ENCODE measurements at regions not wholly inside any gene's neighbourhood (a gene's known extent, or its start where the extent isn't known, plus 50 kb on each side); places are given as distances from the start of the nearest gene placed in this dataset.

DNA sequence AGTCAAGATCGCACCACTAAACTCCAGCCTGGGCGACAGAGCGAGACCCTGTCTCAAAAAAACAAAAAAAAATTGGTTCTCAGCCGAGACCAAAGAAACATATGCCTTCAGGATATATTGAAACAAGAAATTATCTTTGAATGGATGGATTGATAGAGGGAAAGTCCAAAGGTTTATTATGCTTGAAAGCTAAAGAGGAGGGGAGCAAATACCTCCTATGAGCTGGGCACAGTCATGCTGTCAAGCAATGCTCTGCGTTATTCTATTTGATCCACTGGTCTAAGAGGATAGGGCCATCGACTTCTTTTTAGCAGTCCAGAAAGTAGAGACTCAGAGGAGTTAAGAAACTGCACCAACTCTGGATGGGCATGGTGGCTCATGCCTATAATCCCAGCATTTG, 85.9 kb upstream of the SLC34A2 start:
- BruUV-seq (replicated peaks) = no TSS peak
- ATAC-seq = no peak
- intact Hi-C loops (cut with micrococcal nuclease) = no loop called here

More for the DNA sequence above, 85.9 kb upstream of the SLC34A2 start:
- CTCF ChIA-PET = no interaction called here
- H2AFZ ChIP-seq (ENCODE audit: low read depth, low read length, poor library complexity, severe bottlenecking) = no peak overlapping the region
- no peaks in the 10 kb centered on the region for H3K27me3 ChIP-seq (ENCODE audit: insufficient read depth, low read length)
- no peak for DNase-seq (ENCODE audit: low read depth, low spot score)
- H4K20me1 ChIP-seq (ENCODE audit: insufficient read depth) = no peaks in the 10 kb centered on the region
- H3K9me2 ChIP-seq (ENCODE audit: insufficient read depth) = no peaks in the 10 kb centered on the region
- H3K4me3 ChIP-seq (replicated peaks in 1 of 2; ENCODE audit: low read depth in 1 of 2, low read length in 2 of 2) = no peak overlapping the region
- no peaks in the 10 kb centered on the region for H3K9me3 ChIP-seq (ENCODE audit: control insufficient read depth in 1 of 2, insufficient read depth in 1 of 2, low read depth in 1 of 2, low read length in 2 of 2)
- POLR2A ChIA-PET = no interaction called here
- no peak overlapping the region for H3K4me2 ChIP-seq (ENCODE audit: low read length)
- no peak overlapping the region for H3K9ac ChIP-seq (ENCODE audit: low read length)
- no peaks in the 10 kb centered on the region for H3K4me1 ChIP-seq (ENCODE audit: control insufficient read depth in 1 of 2, insufficient read depth in 2 of 2, low read length in 2 of 2)
- H3K79me2 ChIP-seq (ENCODE audit: insufficient read depth, low read length) = no peaks in the 10 kb centered on the region
- H3K27ac ChIP-seq (ENCODE audit: low read depth, low read length) = no peak overlapping the region
- RAD21 ChIA-PET (ENCODE audit: low non-redundant PET in 1 of 2, low total read pairs in 2 of 2, uncharacterized antibody in 2 of 2, unreplicated experiment in 2 of 2) = no interaction called here
- no peaks in the 10 kb centered on the region for H3K36me3 ChIP-seq (ENCODE audit: control insufficient read depth in 1 of 2, insufficient read depth in 2 of 2, low read length in 2 of 2)
- no peak for TF ChIP-seq TCF7L2 (IDR thresholded peaks at IDR 0.05; ENCODE audit: borderline replicate concordance, extremely low read depth, insufficient read depth, insufficient read length)
- TF ChIP-seq ZFX (IDR thresholded peaks at IDR 0.05) = no peak
- TF ChIP-seq ATF3 (IDR thresholded peaks at IDR 0.05) = no peak
- no peak for TF ChIP-seq POLR2A (IDR thresholded peaks at IDR 0.05; ENCODE audit: borderline replicate concordance, extremely low read depth, insufficient read depth, insufficient read length)
- TF ChIP-seq, protein P1, sequence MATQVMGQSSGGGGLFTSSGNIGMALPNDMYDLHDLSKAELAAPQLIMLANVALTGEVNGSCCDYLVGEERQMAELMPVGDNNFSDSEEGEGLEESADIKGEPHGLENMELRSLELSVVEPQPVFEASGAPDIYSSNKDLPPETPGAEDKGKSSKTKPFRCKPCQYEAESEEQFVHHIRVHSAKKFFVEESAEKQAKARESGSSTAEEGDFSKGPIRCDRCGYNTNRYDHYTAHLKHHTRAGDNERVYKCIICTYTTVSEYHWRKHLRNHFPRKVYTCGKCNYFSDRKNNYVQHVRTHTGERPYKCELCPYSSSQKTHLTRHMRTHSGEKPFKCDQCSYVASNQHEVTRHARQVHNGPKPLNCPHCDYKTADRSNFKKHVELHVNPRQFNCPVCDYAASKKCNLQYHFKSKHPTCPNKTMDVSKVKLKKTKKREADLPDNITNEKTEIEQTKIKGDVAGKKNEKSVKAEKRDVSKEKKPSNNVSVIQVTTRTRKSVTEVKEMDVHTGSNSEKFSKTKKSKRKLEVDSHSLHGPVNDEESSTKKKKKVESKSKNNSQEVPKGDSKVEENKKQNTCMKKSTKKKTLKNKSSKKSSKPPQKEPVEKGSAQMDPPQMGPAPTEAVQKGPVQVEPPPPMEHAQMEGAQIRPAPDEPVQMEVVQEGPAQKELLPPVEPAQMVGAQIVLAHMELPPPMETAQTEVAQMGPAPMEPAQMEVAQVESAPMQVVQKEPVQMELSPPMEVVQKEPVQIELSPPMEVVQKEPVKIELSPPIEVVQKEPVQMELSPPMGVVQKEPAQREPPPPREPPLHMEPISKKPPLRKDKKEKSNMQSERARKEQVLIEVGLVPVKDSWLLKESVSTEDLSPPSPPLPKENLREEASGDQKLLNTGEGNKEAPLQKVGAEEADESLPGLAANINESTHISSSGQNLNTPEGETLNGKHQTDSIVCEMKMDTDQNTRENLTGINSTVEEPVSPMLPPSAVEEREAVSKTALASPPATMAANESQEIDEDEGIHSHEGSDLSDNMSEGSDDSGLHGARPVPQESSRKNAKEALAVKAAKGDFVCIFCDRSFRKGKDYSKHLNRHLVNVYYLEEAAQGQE (IDR thresholded peaks at IDR 0.05; ENCODE audit: low read depth) = no peak
- TF ChIP-seq EGR1 (IDR thresholded peaks at IDR 0.05; ENCODE audit: low read depth) = no peak
- no peak for TF ChIP-seq EZH2 (IDR thresholded peaks at IDR 0.05)
- no peak for TF ChIP-seq YY1 (IDR thresholded peaks at IDR 0.05; ENCODE audit: extremely low read depth, insufficient replicate concordance, low read depth, low read length)
- no peak for TF ChIP-seq ZNF274 (IDR thresholded peaks at IDR 0.05; ENCODE audit: low read depth, low read length)
- TF ChIP-seq CTCF (IDR thresholded peaks at IDR 0.05 in 2 of 3, conservative IDR thresholded peaks at IDR 0.05 in 1 of 3; ENCODE audit: borderline replicate concordance in 1 of 3, insufficient read depth in 1 of 3, low read depth in 2 of 3, low read length in 2 of 3) = no peak
- no peak for TF ChIP-seq POLR2AphosphoS5 (IDR thresholded peaks at IDR 0.05; ENCODE audit: low read depth, low read length)
- no peak for TF ChIP-seq SP1 (IDR thresholded peaks at IDR 0.05; ENCODE audit: low read depth)
- no peak for TF ChIP-seq ELF1 (IDR thresholded peaks at IDR 0.05; ENCODE audit: borderline replicate concordance, low read depth)
- TF ChIP-seq EZH2phosphoT487 (IDR thresholded peaks at IDR 0.05; ENCODE audit: borderline replicate concordance) = no peak
- no peak for TF ChIP-seq CBX3 (IDR thresholded peaks at IDR 0.05; ENCODE audit: low read depth)
- TF ChIP-seq JUND (IDR thresholded peaks at IDR 0.05) = no peak
